ENCODE measurements at regions not wholly inside any gene's neighbourhood (a gene's known extent, or its start where the extent isn't known, plus 50 kb on each side); places are given as distances from the start of the nearest gene placed in this dataset.

DNA sequence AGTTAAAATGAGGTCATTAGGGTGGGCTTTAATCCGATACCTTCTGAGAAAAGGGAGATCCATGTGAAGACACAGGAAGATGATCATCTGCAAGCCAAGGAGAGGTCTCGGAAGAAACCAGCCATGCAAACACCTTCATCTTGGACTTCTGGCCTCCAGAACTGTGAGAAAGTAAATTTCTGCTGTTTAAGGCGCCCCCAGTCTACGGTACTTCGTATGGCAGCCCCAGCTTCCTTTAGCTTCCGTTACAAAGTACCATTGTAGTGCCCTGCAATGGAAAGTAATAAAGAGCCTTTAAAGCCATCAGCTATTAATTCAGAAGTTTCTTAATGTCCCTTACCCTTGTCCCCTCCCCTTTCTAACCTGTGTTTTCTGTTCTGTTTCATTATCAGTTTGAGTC is 308.1 kb downstream of the AACS start:
- no peaks in the 10 kb centered on the region for H3K9me2 ChIP-seq (ENCODE audit: insufficient read depth)
- no TSS peak for BruUV-seq (replicated peaks)
- intact Hi-C loops (cut with micrococcal nuclease; ENCODE audit: unreplicated experiment) = no loop called here
- H3K9me3 ChIP-seq (ENCODE audit: insufficient read depth, low read depth) = no peaks in the 10 kb centered on the region
- H2AFZ ChIP-seq = no peak overlapping the region
- no peak overlapping the region for H3K27ac ChIP-seq
- no peak for DNase-seq
- no peak overlapping the region for H3K4me2 ChIP-seq
- H3K79me2 ChIP-seq (ENCODE audit: low read depth) = no peaks in the 10 kb centered on the region
- CTCF ChIA-PET = no interaction called here
- no peaks in the 10 kb centered on the region for H3K4me1 ChIP-seq (replicated peaks; ENCODE audit: insufficient read depth)
- H3K36me3 ChIP-seq (ENCODE audit: low read depth) = no peaks in the 10 kb centered on the region
- H3F3A ChIP-seq (ENCODE audit: insufficient read depth, low read depth) = no peaks in the 10 kb centered on the region
- peaks cover 61% of the 10 kb centered on the region for H3K27me3 ChIP-seq (ENCODE audit: insufficient read depth, low read depth)
- no peak overlapping the region for H3K4me3 ChIP-seq
- POLR2A ChIA-PET (ENCODE audit: unreplicated experiment) = no interaction called here
- no peaks in the 10 kb centered on the region for H4K20me1 ChIP-seq (ENCODE audit: insufficient read depth)
- TF ChIP-seq EZH2 (IDR thresholded peaks at IDR 0.05; ENCODE audit: low read depth) (no peak), CTCF (conservative IDR thresholded peaks at IDR 0.05) (no peak)

- peaks cover 49% of the 10 kb centered on the region for H3K27me3 ChIP-seq (ENCODE audit: insufficient read depth, low read depth)
- intact Hi-C loops (cut with micrococcal nuclease; ENCODE audit: unreplicated experiment) = no loop called here
- no peaks in the 10 kb centered on the region for H3F3A ChIP-seq (ENCODE audit: insufficient read depth, low read depth)
Measured at GRCh38 chr12:125376422-125376821, 311.2 kb downstream of the AACS start.

DNA sequence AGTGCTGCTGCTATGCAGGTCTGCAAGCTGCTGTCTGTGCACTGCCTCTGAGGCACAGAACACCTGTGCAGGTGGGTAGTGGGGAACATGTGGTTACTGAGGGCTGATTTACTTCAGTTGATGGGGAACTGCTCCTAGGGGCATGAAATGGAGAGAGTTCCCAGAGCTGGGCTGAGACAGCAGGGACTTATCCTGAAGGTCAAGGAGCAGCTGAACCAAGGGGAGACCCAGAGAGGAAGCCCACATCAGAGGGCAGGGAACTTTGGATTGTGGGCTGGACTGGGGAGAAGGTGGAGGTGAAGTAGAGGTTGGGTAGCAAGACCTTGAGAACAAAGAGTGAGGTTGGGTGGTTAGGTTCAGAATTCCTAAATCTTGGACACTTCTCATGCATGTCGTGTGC is 311.9 kb downstream of the AACS start:
- CTCF ChIA-PET = no interaction called here
- Histone ChIP-seq H3K9me2 (ENCODE audit: insufficient read depth) (no peaks in the 10 kb centered on the region), H2AFZ (no peak overlapping the region), H3K4me2 (no peak overlapping the region), H3K27ac (no peak overlapping the region), H3K27me3 (ENCODE audit: insufficient read depth, low read depth) (peaks cover 43% of the 10 kb centered on the region), H3K9me3 (ENCODE audit: insufficient read depth, low read depth) (no peaks in the 10 kb centered on the region), H3K36me3 (ENCODE audit: low read depth) (no peaks in the 10 kb centered on the region), H4K20me1 (ENCODE audit: insufficient read depth) (no peaks in the 10 kb centered on the region), H3K79me2 (ENCODE audit: low read depth) (no peaks in the 10 kb centered on the region), H3K4me1 (replicated peaks; ENCODE audit: insufficient read depth) (no peaks in the 10 kb centered on the region), H3K4me3 (no peak overlapping the region), H3F3A (ENCODE audit: insufficient read depth, low read depth) (no peaks in the 10 kb centered on the region)
- TF ChIP-seq CTCF (conservative IDR thresholded peaks at IDR 0.05) = no peak
- no peak for TF ChIP-seq EZH2 (IDR thresholded peaks at IDR 0.05; ENCODE audit: low read depth)
- no TSS peak for BruUV-seq (replicated peaks)
- intact Hi-C loops (cut with micrococcal nuclease; ENCODE audit: unreplicated experiment) = no loop called here
- POLR2A ChIA-PET (ENCODE audit: unreplicated experiment) = no interaction called here
- DNase-seq = no peak

More at GRCh38 chr12:125376422-125376821, 311.2 kb downstream of the AACS start:
- Histone ChIP-seq H3K4me3 (no peak overlapping the region), H3K4me2 (no peak overlapping the region), H4K20me1 (ENCODE audit: insufficient read depth) (no peaks in the 10 kb centered on the region), H3K36me3 (ENCODE audit: low read depth) (no peaks in the 10 kb centered on the region), H3K4me1 (replicated peaks; ENCODE audit: insufficient read depth) (no peaks in the 10 kb centered on the region), H3K9me2 (ENCODE audit: insufficient read depth) (no peaks in the 10 kb centered on the region), H2AFZ (no peak overlapping the region), H3K27ac (no peak overlapping the region), H3K79me2 (ENCODE audit: low read depth) (no peaks in the 10 kb centered on the region), H3K9me3 (ENCODE audit: insufficient read depth, low read depth) (no peaks in the 10 kb centered on the region)
- TF ChIP-seq EZH2 (IDR thresholded peaks at IDR 0.05; ENCODE audit: low read depth) (no peak), CTCF (conservative IDR thresholded peaks at IDR 0.05) (no peak)
- CTCF ChIA-PET = no interaction called here
- BruUV-seq (replicated peaks) = no TSS peak
- POLR2A ChIA-PET (ENCODE audit: unreplicated experiment) = no interaction called here
- DNase-seq = no peak
